Keratinocyte (primary cell): ENCODE measurements at regions not wholly inside any gene's neighbourhood (a gene's known extent, or its start where the extent isn't known, plus 50 kb on each side); places are given as distances from the start of the nearest gene placed in this dataset.

Source experiments
- EZH2 ChIP-seq: IDR thresholded peaks from one replicate; pipeline ENCODE4 v1.6.1; 2012; ENCODE audit warnings: inconsistent platforms, mild to moderate bottlenecking, low read length, moderate library complexity
- TF ChIP-seq, protein P1 (sequence below), 3 experiments: IDR thresholded peaks in 1 of 3; conservative IDR thresholded peaks in 1 of 3; optimal IDR thresholded peaks in 1 of 3; 2 replicates in 2 of 3; 3 replicates in 1 of 3; pipeline versions ENCODE3 to v1.5.1; 2011; ENCODE audit warnings: low read length in 3 of 3, mild to moderate bottlenecking in 3 of 3, moderate library complexity in 2 of 3, control low read depth in 1 of 3, inconsistent platforms in 1 of 3; ENCODE audit not compliant: insufficient read depth in 2 of 3; ENCODE audit errors: extremely low read depth in 1 of 3

DNA sequence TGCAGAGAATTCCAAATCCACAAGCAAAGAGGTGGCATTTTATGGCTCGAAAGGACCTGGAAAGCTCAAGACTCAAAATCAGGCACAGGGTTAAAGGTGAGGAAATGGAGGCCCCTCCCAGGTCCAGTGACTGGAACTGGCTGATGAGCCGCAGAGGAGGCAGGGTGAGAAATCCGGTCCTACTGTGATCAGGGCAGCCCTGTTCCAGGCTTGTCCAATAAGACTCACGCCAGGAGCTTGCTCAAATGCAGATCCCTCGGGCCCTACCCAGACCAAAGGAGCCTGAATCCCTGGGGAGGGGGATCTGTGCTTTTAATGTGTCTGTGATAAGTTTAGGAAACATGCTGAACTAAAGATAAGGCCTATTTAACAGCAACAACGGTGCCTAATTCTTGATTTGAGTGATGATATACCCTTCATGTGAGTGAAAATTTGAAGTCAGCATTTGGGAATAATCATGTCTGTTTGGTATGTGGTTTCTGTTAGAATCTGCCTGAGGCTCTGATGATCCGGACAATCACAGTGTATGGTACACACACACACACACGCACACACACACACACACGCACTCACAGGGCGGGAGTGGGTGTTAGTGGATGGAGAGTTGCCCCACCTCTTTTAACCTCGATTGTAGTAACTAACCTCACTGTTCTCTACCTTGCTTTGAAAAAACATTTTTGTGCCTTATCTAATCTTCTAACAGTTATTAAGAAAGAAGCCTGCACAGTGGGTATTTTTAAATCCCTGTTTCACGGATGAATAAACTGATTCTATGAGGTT lies 54.1 kb upstream of the LYST start:
- TF ChIP-seq, protein P1, sequence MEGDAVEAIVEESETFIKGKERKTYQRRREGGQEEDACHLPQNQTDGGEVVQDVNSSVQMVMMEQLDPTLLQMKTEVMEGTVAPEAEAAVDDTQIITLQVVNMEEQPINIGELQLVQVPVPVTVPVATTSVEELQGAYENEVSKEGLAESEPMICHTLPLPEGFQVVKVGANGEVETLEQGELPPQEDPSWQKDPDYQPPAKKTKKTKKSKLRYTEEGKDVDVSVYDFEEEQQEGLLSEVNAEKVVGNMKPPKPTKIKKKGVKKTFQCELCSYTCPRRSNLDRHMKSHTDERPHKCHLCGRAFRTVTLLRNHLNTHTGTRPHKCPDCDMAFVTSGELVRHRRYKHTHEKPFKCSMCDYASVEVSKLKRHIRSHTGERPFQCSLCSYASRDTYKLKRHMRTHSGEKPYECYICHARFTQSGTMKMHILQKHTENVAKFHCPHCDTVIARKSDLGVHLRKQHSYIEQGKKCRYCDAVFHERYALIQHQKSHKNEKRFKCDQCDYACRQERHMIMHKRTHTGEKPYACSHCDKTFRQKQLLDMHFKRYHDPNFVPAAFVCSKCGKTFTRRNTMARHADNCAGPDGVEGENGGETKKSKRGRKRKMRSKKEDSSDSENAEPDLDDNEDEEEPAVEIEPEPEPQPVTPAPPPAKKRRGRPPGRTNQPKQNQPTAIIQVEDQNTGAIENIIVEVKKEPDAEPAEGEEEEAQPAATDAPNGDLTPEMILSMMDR (optimal IDR thresholded peaks at IDR 0.05 in 1 of 3, IDR thresholded peaks at IDR 0.05 in 1 of 3, conservative IDR thresholded peaks at IDR 0.05 in 1 of 3; ENCODE audit: extremely low read depth in 1 of 3, insufficient read depth in 2 of 3, low read length in 3 of 3): no peak
- TF ChIP-seq EZH2: no peak
